ENCODE measurements at regions not wholly inside any gene's neighbourhood (a gene's known extent, or its start where the extent isn't known, plus 50 kb on each side); places are given as distances from the start of the nearest gene placed in this dataset.
"Not testable (repeated sequence)": the region's sequence is repeated elsewhere in the genome, so short reads cannot be mapped to it uniquely, and the experiment has no call there.

DNA sequence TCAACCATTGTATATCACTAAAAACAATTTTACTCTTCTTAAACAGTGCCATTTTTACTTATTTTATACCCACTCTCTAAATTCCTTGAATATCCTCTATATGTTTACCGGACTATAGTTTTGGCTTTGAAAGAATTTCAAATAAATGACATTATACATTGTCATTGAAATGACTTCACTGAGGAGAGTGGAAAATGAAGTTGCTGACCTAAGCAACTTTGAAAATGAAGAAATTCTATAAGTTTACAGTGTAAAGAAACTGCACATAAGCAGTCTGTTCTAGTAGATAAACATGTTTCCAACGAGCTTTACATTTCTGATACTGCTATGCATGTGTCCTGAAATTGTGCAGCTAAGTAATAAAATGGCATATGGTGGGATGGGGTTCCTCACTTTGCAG, 1094.0 kb downstream of the TMEM121 start:
- POLR2A ChIA-PET (ENCODE audit: low non-redundant PET) = no interaction called here
- TF ChIP-seq, protein P1, sequence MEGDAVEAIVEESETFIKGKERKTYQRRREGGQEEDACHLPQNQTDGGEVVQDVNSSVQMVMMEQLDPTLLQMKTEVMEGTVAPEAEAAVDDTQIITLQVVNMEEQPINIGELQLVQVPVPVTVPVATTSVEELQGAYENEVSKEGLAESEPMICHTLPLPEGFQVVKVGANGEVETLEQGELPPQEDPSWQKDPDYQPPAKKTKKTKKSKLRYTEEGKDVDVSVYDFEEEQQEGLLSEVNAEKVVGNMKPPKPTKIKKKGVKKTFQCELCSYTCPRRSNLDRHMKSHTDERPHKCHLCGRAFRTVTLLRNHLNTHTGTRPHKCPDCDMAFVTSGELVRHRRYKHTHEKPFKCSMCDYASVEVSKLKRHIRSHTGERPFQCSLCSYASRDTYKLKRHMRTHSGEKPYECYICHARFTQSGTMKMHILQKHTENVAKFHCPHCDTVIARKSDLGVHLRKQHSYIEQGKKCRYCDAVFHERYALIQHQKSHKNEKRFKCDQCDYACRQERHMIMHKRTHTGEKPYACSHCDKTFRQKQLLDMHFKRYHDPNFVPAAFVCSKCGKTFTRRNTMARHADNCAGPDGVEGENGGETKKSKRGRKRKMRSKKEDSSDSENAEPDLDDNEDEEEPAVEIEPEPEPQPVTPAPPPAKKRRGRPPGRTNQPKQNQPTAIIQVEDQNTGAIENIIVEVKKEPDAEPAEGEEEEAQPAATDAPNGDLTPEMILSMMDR (conservative IDR thresholded peaks at IDR 0.05; ENCODE audit: low read depth) = no peak
- no peak for DNase-seq (ENCODE audit: low spot score)
- H3K27ac ChIP-seq = no peak overlapping the region
- CTCF ChIA-PET = no interaction called here

DNA sequence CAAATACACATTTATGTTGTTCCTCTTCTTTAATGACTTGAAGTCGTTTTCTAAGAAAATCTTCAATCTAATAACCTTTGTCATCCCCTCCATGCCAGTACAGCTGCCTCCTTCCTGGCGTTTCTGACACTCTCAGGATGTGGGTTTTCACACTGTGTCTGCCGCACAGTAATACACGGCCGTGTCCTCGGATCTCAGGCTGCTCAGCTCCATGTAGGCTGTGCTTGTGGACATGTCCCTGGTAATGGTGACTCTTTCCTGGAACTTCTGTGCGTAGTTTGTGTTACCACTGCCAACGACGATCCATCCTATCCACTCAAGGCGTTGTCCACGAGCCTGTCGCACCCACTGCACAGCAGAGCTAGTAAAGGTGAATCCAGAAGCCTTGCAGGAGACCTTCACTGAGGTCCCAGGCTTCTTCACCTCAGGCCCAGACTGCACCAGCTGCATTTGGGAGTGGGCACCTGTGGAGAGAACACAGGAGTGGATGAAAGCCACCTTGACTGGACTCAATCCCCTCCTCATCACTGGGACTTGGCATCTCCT, 1095.9 kb downstream of the TMEM121 start:
- TF ChIP-seq, protein P1 (conservative IDR thresholded peaks at IDR 0.05; ENCODE audit: low read depth) = no peak
- DNase-seq (ENCODE audit: low spot score) = no peak
- no peak overlapping the region for H3K27ac ChIP-seq
- POLR2A ChIA-PET (ENCODE audit: low non-redundant PET) = no interaction called here
- CTCF ChIA-PET = no interaction called here

DNA sequence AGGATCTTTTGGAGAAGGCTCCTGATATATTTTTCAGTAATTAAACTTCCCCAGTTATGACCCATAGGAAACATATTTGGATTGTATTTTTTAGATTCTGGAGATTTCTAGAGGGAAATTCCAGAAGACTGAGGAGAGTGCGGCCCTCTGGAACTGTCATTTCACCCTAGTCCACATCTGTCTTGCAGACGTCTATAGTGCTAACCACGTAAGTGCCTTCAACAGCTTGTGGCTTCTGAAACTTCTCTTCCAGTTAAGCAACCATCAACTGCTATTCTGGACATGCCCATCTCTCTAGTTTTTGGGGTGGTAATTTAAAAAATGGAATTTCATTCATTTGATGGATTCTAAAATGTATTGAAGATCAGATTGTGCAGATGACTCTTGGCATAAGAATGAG, 1098.8 kb downstream of the TMEM121 start:
- POLR2A ChIA-PET (ENCODE audit: low non-redundant PET) = no interaction called here
- no peak overlapping the region for H3K27ac ChIP-seq
- no peak for DNase-seq (ENCODE audit: low spot score)
- TF ChIP-seq, protein P1 (conservative IDR thresholded peaks at IDR 0.05; ENCODE audit: low read depth) = no peak
- CTCF ChIA-PET = no interaction called here

DNA sequence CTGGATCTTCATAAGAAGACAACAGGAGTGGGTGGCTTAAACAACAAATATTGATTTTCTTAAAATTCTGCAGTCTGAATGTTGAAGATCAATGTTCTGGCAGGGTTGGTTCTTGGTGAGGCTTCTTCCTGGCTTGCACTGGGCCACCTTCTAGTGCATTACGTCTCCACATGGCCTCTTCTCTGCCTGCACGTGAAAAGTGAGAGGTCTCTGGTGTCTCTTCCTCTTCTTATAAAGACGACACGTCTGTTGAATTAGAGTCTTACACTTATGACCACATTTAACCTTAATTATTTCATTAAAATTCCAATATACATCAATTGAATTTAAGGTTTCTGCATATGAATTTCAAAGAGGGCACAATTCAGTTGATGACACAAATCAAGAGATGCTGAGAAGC, 1100.1 kb downstream of the TMEM121 start:
- POLR2A ChIA-PET (ENCODE audit: low non-redundant PET) = not testable (repeated sequence)

DNA sequence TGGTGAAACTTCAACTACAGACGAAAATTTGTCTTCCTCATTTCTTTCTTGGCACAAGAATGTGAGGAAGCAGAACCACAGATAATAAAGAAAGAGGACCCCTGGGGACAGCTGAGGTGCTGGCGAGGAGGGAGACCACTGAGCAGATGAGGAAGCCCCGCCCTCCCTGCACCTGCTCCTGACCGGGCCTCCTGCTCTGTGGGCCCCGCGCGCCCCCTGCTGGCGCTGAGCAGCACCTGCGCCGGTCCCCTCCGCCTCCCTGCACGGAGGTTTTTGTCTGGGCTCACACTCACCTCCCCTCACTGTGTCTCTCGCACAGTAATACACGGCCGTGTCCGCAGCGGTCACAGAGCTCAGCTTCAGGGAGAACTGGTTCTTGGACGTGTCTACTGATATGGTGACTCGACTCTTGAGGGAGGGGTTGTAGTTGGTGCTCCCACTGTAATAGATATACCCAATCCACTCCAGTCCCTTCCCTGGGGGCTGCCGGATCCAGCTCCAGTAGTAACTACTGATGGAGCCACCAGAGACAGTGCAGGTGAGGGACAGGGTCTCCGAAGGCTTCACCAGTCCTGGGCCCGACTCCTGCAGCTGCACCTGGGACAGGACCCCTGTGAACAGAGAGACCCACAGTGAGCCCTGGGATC, 1100.7 kb downstream of the TMEM121 start:
- DNase-seq (ENCODE audit: low spot score); H3K27ac ChIP-seq; POLR2A ChIA-PET (ENCODE audit: low non-redundant PET): not testable (repeated sequence)
- TF ChIP-seq, protein P1 (conservative IDR thresholded peaks at IDR 0.05; ENCODE audit: low read depth) = peak; percentile 38
- CTCF ChIA-PET = interaction anchor here (0.6 kb wide), 2 partner anchors 121 to 203 kb away, joined by 3 read pairs; no protein-coding TSS in a partner anchor

More for the DNA sequence above, 1100.1 kb downstream of the TMEM121 start:
- CTCF ChIA-PET = interaction anchor here (0.6 kb wide), 1 partner anchor 204 kb away, joined by 3 read pairs; no protein-coding TSS in a partner anchor
- DNase-seq (ENCODE audit: low spot score); H3K27ac ChIP-seq: not testable (repeated sequence)

DNA sequence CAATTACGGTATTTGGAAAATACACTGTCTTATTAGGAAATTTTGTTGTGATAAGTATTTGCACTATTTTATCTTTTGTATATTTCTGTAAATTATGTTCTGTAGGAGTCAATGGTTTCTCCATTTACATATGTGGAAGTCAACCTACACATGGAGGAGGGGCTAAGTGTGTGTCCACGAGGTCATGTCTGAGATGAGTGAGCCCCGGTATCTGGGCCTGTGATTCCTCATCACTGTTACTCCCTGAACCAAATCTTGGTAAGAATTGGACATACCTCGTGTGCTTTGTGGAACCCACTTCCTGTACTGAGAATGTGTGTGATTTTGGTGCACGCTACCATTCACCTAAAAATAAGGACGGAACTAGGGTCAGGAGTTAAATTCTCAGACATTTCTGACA, 1105.5 kb downstream of the TMEM121 start:
- ChIA-PET POLR2A (ENCODE audit: low non-redundant PET) (no interaction called here), CTCF (no interaction called here)
- no peak overlapping the region for H3K27ac ChIP-seq
- DNase-seq (ENCODE audit: low spot score) = no peak
- TF ChIP-seq, protein P1 (conservative IDR thresholded peaks at IDR 0.05; ENCODE audit: low read depth) = no peak

DNA sequence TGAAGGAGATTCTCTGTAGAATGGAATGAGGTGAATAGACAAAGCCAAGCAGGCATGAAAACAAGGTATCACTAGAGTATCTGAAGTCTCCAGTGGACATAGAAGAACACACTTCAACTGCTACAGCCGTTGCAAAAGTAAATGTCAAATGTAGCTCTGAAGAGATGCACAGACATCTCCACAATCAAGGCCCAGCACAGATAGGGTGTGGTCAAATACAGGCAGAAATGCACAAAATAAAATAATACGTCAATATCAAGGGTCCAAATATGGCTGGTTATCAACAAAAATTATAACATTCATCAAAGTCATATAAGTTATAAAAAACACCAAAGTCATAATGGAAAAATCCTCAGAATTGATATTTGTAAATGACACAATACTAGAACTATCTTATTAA, 1107.3 kb downstream of the TMEM121 start:
- TF ChIP-seq, protein P1 (conservative IDR thresholded peaks at IDR 0.05; ENCODE audit: low read depth) = no peak
- POLR2A ChIA-PET (ENCODE audit: low non-redundant PET) = no interaction called here
- CTCF ChIA-PET = interaction anchor here (0.6 kb wide), 1 partner anchor 44 kb away, joined by 3 read pairs; no protein-coding TSS in a partner anchor
- DNase-seq (ENCODE audit: low spot score) = no peak
- no peak overlapping the region for H3K27ac ChIP-seq
